ENCODE measurements at regions not wholly inside any gene's neighbourhood (a gene's known extent, or its start where the extent isn't known, plus 50 kb on each side); places are given as distances from the start of the nearest gene placed in this dataset.

- no peak for DNase-seq (ENCODE audit: low spot score)
- in situ Hi-C loops (cut with HindIII; ENCODE audit: low sequenced_read_pairs): no loop called here
Observed at GRCh38 chr3:3635109-3635508, 164.1 kb upstream of the LRRN1 start.

GRCh38 chr3:3634326-3634725 is 164.9 kb upstream of the LRRN1 start:
- DNase-seq (ENCODE audit: low spot score): no peak
- in situ Hi-C loops (cut with HindIII; ENCODE audit: low sequenced_read_pairs): no loop called here

GRCh38 chr3:3633761-3634160 is 165.5 kb upstream of the LRRN1 start:
- in situ Hi-C loops (cut with HindIII; ENCODE audit: low sequenced_read_pairs): no loop called here
- no peak for DNase-seq (ENCODE audit: low spot score)

- in situ Hi-C loops (cut with HindIII; ENCODE audit: low sequenced_read_pairs): no loop called here
- no peak for DNase-seq (ENCODE audit: low spot score)
Observed at GRCh38 chr3:3632449-3632848, 166.8 kb upstream of the LRRN1 start.

- in situ Hi-C loops (cut with HindIII; ENCODE audit: low sequenced_read_pairs): no loop called here
- no peak for DNase-seq (ENCODE audit: low spot score)
Observed at GRCh38 chr3:3631114-3631513, 168.1 kb upstream of the LRRN1 start.

GRCh38 chr3:3629911-3630310 is 169.3 kb upstream of the LRRN1 start:
- in situ Hi-C loops (cut with HindIII; ENCODE audit: low sequenced_read_pairs): no loop called here
- DNase-seq (ENCODE audit: low spot score): no peak

- no peak for DNase-seq (ENCODE audit: low spot score)
- in situ Hi-C loops (cut with HindIII; ENCODE audit: low sequenced_read_pairs): no loop called here
Observed at GRCh38 chr3:3628676-3629328, 170.4 kb upstream of the LRRN1 start.

GRCh38 chr3:3627114-3627513 is 172.1 kb upstream of the LRRN1 start:
- in situ Hi-C loops (cut with HindIII; ENCODE audit: low sequenced_read_pairs): no loop called here
- DNase-seq (ENCODE audit: low spot score): no peak

- in situ Hi-C loops (cut with HindIII; ENCODE audit: low sequenced_read_pairs): no loop called here
- DNase-seq (ENCODE audit: low spot score): no peak
Observed at GRCh38 chr3:3625544-3626271, 173.5 kb upstream of the LRRN1 start.

GRCh38 chr3:3619815-3620214 is 179.4 kb upstream of the LRRN1 start:
- in situ Hi-C loops (cut with HindIII; ENCODE audit: low sequenced_read_pairs): no loop called here
- no peak for DNase-seq (ENCODE audit: low spot score)

- no peak for DNase-seq (ENCODE audit: low spot score)
- in situ Hi-C loops (cut with HindIII; ENCODE audit: low sequenced_read_pairs): no loop called here
Observed at GRCh38 chr3:3618623-3619022, 180.6 kb upstream of the LRRN1 start.

- in situ Hi-C loops (cut with HindIII; ENCODE audit: low sequenced_read_pairs): no loop called here
- DNase-seq (ENCODE audit: low spot score): no peak
Observed at GRCh38 chr3:3615533-3615932, 183.7 kb upstream of the LRRN1 start.

GRCh38 chr3:3610581-3611298 is 188.5 kb upstream of the LRRN1 start:
- no peak for DNase-seq (ENCODE audit: low spot score)
- in situ Hi-C loops (cut with HindIII; ENCODE audit: low sequenced_read_pairs): no loop called here

- DNase-seq (ENCODE audit: low spot score): no peak
- in situ Hi-C loops (cut with HindIII; ENCODE audit: low sequenced_read_pairs): no loop called here
Observed at GRCh38 chr3:3606321-3606720, 192.9 kb upstream of the LRRN1 start.

- in situ Hi-C loops (cut with HindIII; ENCODE audit: low sequenced_read_pairs): no loop called here
- DNase-seq (ENCODE audit: low spot score): peak; percentile 5
Observed at GRCh38 chr3:3605226-3605625, 194.0 kb upstream of the LRRN1 start.

- in situ Hi-C loops (cut with HindIII; ENCODE audit: low sequenced_read_pairs): no loop called here
- no peak for DNase-seq (ENCODE audit: low spot score)
Observed at GRCh38 chr3:3603351-3603750, 195.9 kb upstream of the LRRN1 start.

GRCh38 chr3:3600665-3601340 is 198.4 kb upstream of the LRRN1 start:
- DNase-seq (ENCODE audit: low spot score): peak; percentile 68
- in situ Hi-C loops (cut with HindIII; ENCODE audit: low sequenced_read_pairs): no loop called here

- DNase-seq (ENCODE audit: low spot score): no peak
- in situ Hi-C loops (cut with HindIII; ENCODE audit: low sequenced_read_pairs): no loop called here
Observed at GRCh38 chr3:3599016-3599415, 200.2 kb upstream of the LRRN1 start.

GRCh38 chr3:3594986-3595385 is 204.2 kb upstream of the LRRN1 start:
- no peak for DNase-seq (ENCODE audit: low spot score)
- in situ Hi-C loops (cut with HindIII; ENCODE audit: low sequenced_read_pairs): no loop called here

GRCh38 chr3:3589715-3590130 is 209.5 kb upstream of the LRRN1 start:
- in situ Hi-C loops (cut with HindIII; ENCODE audit: low sequenced_read_pairs): no loop called here
- DNase-seq (ENCODE audit: low spot score): no peak

Data from G401 (cell line).